ENCODE measurements at regions not wholly inside any gene's neighbourhood (a gene's known extent, or its start where the extent isn't known, plus 50 kb on each side); places are given as distances from the start of the nearest gene placed in this dataset.
A peak's percentile ranks its signal among the peaks of the same experiment; 100 is the strongest.

DNA sequence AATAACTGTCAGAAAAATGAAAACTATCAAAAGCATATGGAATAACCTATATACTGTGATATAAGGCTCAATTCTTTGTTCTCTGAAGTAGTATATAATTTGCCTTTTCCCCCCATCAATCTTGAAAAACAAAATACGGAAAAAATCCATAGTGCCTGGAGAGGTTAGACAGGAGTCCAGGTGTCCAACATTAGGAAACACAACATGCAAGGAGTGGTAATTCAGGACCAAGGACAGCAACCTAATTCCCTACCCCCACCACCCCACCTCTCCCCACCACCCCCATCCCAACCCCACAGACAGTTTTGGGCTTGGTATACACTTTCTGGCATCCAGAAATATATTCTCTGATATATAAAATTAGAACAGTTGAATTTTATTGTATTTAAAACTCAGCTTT is 55.1 kb upstream of the SLC25A26 start:
- DNase-seq: no peak

- no peak for DNase-seq
Measured at GRCh38 chr3:66164155-66164554, 56.6 kb upstream of the SLC25A26 start.

GRCh38 chr3:66163222-66163621 is 57.6 kb upstream of the SLC25A26 start:
- no peak for DNase-seq

DNA sequence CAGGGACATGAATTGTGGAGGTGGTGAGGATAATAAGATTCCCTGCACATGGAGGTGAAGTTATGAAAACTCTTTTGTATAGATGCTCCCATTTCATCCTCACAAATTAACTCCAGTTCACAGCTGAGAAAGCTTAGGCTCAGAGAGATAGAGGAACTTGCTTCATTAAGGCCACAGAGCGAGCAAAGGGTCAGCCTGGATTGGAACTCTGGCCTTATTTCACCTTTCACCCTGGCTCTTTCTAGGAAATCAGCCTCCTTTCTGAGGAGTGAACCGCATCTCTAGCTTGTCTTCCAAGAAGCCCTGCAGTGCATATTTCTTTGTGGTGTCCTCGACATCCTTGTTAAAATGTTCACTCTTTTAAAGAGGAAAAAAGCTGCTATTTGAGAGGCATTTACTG is 58.0 kb upstream of the SLC25A26 start:
- no peak for DNase-seq

DNA sequence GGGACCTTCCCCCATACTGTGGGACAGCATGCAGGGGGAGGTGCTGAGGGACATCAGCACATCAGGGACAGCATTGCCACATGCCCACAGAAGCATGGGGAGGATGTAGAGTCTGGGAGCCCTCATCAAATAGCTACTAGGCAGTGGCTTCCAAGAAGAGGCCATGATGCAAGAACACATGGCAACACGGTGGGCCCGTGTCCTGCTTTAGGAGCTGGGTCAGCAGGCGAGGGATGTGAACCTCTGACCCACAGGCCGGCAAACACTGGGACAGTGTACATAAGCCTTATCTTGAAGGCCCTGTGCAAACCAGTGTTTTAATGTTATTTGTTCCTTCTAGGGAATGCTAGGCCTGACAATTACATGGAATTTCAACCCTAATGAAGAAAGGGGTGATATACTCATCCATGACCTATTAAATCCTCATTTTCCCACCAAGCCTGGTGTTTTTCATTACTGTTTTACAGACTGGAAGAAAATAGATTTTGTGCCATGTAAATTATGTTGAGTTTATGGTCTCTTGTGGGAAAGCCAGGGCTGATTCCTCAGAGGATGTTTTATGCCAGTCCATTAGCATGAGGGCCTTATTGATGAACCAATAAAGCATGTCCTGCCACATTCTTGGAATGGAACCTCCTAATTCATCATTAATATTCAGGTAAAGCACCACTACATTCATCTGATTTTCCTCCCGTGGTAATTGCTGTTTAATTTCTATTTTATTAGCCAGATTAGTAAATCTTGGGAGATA is 61.7 kb upstream of the SLC25A26 start:
- no peak for DNase-seq

DNA sequence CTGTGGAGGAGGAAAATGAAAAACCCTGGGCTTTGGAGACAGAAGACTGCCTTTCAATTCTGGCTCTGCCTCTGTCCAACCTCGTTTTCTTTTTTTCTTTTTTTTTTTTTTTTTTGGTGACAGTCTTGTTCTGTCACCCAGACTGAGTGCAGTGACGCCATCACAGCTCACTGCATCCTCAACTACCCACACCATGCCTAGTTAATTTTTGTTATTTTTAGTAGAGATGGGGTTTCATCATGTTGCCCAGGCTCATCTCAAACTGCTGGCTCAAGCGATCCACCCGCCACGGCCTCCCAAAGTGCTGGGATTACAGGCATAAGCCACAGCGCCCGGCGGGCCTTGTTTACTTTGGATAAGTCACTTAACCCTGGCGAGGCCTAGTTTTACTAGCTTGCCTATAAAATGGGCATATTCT is 66.3 kb upstream of the SLC25A26 start:
- no peak for DNase-seq

DNA sequence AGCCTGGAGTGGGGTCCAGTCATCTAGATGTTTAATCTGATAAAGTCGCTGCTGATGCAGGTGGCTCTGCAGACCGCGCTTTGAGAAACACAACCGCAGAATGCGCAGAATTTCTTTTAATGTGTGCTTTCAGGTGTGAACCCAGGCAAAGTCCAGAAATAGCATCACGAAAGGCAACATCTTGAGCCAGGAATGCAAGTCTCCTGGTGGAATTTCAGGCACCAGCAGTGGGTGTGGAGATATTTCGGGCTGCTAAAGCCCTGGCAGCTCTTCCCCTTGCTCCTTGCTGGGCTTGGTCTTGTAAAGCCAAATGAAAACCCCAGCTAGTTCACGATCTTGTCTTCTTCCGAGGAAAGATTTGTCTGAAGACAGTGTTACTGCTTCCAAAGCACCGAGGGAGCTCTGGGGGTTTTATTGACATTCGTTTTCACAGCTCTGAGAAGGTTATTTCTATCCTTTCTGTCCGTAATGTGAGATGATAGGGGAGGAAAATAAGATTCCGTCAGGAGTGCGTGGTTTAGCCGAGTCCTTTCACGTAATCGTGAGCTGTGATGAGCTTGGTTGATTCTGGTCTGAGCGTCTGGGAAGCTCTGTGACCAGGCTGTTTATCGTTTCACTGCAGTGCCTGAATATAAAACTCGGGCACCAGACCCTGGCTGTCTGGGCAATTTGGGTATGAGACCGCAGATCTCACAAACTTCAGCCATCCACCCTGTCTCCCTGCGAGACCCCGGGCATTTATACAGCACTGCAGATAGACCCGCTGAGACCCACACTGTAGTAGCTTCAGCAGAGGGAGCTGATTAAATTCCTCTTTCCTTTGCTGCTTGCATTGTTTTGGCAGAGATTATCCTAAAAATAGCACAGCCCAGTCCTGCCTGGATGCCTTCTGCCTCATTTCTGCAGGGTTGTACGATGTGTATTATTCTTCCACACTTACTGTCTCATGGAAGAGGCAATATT is 67.0 kb upstream of the SLC25A26 start:
- peak; percentile 51 for DNase-seq

GRCh38 chr3:66152336-66152735 is 68.5 kb upstream of the SLC25A26 start:
- DNase-seq: no peak

DNA sequence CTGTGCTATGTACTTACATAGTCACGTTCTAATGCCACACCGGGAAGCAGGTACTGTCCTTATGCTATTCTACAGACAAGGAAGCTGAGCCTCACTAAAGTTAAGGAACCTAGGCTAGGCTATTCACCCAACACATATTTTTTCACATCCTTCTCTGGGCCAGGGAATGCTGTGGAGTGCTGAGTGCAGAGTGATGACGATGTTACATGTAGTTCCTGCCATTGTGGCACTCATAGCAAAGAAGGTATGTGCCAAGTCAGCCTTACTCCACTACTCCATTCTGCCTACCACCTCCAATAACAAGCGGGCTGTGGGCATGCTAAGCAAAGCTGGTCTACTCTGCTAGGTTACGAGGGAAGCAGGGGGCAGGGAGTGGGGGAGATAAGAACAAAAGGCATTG is 69.8 kb upstream of the SLC25A26 start:
- no peak for DNase-seq

GRCh38 chr3:66149269-66149668 is 71.5 kb upstream of the SLC25A26 start:
- no peak for DNase-seq

GRCh38 chr3:66145408-66145733 is 75.4 kb upstream of the SLC25A26 start:
- no peak for DNase-seq

- DNase-seq: no peak
Measured at GRCh38 chr3:66144568-66145407, 76.0 kb upstream of the SLC25A26 start.

DNA sequence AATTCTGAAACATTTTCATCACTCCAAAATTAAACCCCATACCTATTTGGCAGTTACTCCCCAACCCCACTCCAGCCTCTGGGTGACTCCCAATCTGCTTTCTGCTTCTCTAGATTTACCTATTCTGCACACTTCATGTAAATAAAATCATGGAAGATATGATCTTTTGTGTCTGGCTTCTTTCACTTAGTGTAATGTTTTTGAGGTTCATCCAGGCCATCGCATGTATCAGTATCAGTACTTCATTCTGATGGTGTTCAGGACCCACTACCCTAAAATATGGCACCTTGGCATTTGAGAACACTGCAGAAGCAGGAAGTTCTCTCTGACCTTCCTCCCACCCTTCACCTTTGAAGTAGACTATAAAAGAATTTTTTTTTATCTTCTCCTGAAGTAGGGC is 78.7 kb upstream of the SLC25A26 start:
- DNase-seq: no peak

DNA sequence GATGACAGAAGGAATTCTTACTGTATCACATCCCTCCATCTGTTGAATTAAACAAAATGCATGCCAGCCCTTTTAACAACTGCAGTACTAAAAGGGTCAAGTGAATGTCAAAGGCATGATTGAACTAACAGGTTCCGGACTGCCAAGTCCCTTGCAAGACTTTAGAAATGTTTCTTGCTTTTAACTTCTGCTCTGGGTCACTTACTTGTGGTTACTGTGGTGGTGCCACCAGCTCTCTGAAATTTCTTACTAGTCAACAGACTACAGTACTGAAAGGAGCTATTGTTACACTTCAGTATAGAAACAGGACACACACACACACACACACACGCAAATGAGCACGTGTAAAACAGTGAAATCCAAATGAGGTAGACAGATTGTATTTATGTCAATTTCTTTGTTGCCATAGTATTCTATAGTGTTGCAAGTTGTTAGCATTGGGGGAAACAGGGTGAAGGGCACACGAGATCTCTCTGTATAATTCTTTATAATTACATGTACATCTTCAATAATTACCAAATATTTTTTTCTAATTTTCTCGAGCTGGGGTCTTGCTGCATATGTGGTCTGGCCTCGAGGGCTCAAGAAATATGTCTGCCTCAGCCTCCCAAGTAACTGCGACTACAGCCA is 79.9 kb upstream of the SLC25A26 start:
- DNase-seq: no peak

DNA sequence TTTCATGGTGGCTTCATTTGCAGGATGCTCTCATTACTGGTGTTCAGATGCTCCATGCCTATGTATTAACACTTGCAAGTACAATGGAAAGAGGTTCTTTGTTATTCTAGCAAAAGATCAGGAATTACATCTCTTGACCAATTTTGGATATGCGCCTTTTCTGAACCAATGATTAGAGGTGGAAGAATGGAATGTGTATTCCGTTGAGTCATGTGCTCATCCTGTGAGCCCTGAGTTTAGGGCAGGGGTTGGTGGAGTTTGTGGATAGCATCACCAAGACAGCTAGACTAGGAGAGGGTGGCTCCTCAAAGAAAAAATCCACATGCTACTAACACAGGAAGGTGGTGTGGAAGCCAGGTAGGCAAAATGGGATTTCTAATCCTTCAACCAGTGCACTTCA is 80.7 kb upstream of the SLC25A26 start:
- DNase-seq: no peak

- no peak for DNase-seq
Measured at GRCh38 chr3:66139415-66139814, 81.4 kb upstream of the SLC25A26 start.

DNA sequence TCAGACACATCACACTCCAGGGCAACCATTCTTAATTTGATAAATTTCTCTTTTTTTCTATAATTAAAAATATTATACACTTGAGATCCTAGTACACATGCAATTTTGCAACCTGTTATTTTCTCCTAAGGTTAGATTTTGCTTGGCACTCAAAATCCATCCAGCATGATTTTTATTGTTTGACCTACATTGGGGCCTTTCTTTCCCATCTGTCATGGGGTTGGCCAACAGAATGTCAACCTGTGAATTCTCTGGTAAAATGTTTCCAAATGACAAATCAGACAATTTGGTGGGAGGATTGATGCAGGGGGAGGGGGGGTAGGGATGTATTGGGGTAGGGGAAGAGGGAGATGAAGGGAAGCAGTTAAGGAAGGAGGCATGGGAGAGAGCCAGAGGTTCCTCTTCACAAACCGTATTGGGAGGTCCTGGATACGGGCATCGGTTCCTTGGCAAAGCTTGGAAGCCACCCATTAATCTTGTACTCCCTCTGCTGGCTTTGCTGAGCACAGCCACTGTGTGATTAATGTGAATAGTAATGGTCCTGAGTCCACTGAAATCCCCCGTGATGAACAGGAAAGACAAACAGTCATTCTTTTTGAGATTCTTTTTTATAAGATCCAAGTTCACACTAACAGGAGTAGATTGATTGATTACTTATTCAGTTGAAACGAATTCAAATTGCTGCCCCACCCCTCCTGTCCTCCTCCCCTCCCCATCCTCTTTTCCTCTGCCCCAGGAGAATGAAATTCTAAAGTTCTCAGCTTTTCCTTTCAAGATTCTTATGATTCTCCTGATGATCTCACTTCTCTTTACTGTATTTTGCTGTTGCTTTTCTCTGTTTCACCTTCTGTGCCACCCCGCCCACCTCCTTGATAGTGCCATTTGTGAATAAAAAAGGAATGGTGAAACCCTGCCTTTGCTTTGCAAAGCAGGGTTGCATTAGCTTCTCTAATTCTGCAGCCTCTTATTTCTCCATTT is 82.2 kb upstream of the SLC25A26 start:
- peak; percentile 71 for DNase-seq

GRCh38 chr3:66136597-66136996 is 84.2 kb upstream of the SLC25A26 start:
- DNase-seq: no peak

DNA sequence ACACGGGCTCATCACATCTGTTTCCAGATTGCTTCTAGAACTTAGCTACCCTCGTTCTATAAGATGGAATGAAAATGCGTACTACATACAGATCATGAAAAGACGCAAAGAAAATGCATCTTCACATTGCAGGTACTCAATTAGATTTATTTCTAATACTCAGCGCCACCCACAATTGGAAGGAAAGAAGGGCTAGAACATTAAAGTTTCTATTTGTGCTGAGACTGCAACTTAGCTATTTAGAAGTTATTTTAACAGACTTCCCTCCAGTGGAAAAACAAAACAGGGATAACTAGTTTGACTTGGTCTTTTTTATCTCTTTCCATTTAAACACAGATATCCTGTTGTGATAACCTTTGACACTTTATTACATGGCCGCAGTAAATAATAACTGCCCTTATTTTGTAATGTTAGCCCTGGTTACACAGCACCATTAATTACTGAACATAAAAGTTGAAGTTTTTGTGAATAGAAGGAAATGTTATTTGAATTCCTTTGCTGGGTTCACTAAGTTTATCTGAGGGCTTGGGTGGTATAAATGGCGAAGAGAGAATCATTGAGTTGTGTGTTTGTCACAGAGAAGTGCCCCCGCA is 86.9 kb upstream of the SLC25A26 start:
- no peak for DNase-seq

DNA sequence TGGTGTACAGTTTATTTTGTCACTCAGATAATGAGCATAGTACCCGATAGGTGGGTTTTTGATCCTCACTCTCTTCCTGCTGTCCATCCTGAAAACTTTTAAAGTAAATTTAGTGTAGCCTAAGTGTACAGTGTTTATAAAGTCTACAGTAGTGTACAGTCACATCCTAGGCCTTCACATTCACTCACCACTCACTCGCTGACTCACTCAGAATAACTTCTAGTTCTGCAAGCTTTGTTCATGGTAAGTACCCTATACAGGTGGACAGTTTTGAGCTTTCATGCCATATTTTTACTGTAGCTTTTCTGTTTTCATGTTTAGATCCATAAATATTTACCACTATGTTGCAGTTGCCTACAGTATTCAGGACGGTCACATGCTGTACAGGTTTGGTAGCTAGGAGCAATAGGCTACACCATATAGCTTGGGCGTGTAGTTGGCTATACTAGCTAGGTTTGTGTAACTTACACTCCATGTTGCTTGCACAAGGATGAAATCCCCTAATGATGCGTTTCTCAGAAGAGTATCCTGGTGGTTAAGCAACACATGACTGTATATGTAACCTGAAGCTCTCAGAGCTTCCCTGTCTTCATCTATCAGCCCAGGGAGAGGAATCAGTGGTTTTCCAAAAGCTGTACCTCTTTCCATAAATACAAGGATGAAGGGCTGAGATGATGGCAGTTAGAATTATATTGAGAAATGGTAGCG is 87.6 kb upstream of the SLC25A26 start:
- DNase-seq: no peak
